ENCODE measurements at regions not wholly inside any gene's neighbourhood (a gene's known extent, or its start where the extent isn't known, plus 50 kb on each side); places are given as distances from the start of the nearest gene placed in this dataset.

DNA sequence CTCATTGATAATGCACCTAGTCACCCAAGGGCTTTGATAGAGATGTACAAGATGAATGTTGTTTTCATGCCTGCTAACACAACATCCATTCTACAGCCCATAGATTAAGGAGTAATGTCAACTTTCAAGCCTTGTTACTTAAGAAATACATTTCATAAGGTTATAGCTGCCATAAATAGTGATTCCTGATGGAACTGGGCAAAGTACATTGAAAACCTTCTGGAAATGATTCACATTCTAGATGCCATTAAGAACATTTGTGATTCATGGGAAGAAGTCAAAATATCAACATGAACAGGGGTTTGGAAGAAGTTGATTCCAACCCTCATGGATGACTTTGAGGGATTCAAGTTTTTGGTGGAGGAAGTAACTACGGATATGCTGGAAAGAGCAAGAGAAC, 135.2 kb downstream of the TLE3 start:
- no peak for DNase-seq

GRCh38 chr15:69963385-69963784, 134.3 kb downstream of the TLE3 start:
- no peak for DNase-seq

DNA sequence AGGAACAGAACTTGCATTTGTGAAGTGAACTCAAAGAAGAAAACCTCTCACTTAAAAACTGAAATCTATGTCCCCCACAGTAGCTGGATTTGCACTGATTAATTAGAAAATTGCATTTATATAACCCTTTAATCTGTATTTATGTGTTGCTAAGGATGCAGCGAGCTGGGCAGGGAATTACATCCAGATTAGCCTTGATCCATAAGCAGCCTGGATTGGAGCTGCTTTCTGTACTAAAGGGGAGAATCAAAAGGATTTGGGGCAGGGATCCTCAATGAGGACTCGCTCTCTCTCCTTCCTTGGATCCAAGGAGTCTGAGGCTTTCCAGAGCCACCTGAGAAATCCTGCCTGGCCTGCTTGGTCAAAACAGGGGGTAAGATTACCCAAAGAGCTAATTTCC, 125.9 kb downstream of the TLE3 start:
- no peak for DNase-seq

- DNase-seq = no peak
Observed at GRCh38 chr15:69972436-69972835, 125.3 kb downstream of the TLE3 start.

GRCh38 chr15:69973102-69973714, 124.5 kb downstream of the TLE3 start:
- no peak for DNase-seq

DNA sequence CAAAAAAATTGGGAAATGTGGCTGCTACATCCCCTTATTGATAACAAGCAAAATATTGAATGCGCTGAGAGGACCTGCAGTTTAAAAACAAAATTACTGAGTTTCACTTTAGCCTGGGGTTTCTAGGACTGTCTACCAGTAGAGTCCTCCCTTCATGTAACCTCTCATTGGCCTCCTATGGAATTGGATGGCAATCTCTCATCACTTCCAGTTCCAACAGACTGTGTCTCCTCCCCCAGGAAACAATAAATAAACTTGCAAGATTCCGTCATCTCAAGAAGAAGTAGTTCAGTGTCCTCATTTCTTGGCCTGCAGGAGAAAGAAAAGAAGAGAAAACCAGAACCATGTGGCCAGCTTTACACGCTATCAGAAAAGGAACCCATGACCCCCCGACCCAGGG, 123.8 kb downstream of the TLE3 start:
- DNase-seq = no peak

DNA sequence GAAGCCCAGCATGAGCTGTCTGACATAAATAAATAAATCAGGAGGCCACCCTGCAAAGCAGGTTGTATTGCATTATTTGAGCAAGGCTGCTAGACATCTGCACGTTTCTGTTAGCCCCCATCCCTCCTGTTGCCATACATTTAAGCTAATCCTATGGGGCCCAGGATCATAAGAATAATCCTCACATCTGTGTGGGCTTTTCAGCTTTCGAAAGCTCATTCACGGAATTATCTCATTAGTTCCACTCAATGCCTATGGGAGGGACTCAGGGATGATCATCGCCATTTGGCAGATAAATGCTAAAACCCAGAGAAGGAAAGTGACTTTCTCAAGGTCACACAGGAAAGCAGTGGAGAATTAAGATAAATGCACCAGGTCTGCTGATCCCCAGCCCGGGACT, 123.4 kb downstream of the TLE3 start:
- DNase-seq = no peak

GRCh38 chr15:69976366-69976994, 121.2 kb downstream of the TLE3 start:
- DNase-seq = no peak

GRCh38 chr15:69978603-69979002, 119.1 kb downstream of the TLE3 start:
- DNase-seq = no peak

- DNase-seq = peak; percentile 50 to 57
Observed at GRCh38 chr15:69979262-69979661, 118.5 kb downstream of the TLE3 start.

GRCh38 chr15:69979783-69980182, 117.9 kb downstream of the TLE3 start:
- no peak for DNase-seq

DNA sequence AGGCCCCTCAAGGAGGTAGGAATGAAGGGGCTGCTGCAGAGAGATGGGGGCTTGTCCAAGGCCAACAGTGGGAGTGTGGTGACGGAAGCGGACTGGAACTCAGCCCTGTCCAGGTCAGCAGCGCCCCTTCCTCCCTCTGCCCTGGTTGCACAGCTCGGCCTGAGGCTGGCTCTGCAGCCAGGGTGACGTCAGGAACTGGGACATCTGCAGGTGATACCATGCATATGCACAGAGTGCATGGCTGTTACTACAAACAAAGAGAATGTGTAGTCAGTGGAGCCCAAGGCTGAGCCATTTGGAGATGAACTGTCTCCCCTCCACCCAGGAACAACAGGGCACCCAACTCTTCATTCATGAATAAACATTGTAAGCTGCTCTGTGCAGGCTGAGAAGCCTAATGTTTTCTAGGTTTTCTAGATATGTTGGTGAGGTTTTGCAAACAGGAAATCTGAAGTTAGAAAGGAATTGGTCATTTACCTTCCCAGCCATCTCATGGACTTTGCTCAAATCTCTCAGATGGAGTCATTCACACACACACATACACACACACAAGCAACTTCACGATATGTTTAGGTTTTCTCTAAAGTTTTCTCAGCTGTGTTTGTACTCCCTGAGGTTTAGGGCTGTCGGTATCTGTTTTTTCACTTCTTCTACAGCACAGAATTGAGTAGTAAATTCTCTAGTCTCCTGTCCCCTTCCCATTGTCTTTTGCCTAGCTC, 117.2 kb downstream of the TLE3 start:
- DNase-seq = peak in 1 of 2 experiments; percentile 55

DNA sequence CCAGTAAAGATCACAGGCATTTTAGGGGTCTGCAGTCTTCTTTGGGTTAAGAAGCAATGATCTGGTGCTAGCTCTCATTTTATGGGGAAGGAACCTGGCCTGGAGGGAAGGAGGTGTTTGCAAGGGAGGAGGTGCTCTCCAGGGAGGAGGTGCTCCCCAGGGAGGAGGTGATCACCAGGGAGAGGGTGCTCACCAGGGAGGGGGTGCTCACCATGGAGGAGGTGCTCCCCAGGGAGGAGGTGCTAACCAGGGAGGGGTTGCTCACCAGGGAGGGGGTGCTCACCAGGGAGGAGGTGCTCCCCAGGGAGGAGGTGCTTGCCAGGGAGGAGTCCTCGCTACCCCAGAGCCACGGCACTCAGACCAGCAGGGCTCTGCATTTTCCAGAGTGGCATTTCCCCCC, 115.7 kb downstream of the TLE3 start:
- no peak for DNase-seq

DNA sequence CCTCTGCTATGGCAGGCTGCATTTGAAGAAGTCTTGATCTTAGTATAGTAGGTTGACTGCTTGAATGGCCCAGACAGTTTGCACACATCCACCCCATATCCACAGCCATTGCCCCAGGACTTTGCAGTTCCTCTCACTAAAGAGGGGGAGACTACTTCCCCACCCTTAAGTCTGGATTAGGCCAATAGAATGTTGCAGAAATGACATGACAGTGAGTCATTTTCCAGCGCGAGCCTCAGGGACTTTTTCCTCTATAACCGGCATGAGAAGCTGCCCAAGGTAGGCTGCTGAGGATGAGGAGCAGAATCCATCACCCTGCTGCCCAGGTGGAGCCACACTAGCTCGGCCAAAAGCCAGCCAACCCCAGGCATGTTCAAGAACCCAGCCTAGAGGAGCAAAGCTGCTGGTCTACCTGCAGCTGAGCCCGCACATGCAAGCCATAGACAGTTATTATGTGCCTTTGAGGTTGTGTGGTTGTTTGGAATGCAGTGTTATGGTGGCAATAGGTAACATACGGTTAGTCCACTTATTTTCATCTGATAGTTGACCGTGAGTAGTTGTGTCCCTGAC, 113.9 kb downstream of the TLE3 start:
- DNase-seq = no peak

GRCh38 chr15:69987492-69988489, 109.9 kb downstream of the TLE3 start:
- peak in 1 of 2 experiments; percentile 16 for DNase-seq

GRCh38 chr15:69988541-69989225, 109.0 kb downstream of the TLE3 start:
- DNase-seq = peak; percentile 24 to 44

GRCh38 chr15:69990566-69991421, 106.9 kb downstream of the TLE3 start:
- no peak for DNase-seq

- DNase-seq = no peak
Observed at GRCh38 chr15:69991551-69991980, 106.2 kb downstream of the TLE3 start.

GRCh38 chr15:69992348-69992747, 105.4 kb downstream of the TLE3 start:
- no peak for DNase-seq

DNA sequence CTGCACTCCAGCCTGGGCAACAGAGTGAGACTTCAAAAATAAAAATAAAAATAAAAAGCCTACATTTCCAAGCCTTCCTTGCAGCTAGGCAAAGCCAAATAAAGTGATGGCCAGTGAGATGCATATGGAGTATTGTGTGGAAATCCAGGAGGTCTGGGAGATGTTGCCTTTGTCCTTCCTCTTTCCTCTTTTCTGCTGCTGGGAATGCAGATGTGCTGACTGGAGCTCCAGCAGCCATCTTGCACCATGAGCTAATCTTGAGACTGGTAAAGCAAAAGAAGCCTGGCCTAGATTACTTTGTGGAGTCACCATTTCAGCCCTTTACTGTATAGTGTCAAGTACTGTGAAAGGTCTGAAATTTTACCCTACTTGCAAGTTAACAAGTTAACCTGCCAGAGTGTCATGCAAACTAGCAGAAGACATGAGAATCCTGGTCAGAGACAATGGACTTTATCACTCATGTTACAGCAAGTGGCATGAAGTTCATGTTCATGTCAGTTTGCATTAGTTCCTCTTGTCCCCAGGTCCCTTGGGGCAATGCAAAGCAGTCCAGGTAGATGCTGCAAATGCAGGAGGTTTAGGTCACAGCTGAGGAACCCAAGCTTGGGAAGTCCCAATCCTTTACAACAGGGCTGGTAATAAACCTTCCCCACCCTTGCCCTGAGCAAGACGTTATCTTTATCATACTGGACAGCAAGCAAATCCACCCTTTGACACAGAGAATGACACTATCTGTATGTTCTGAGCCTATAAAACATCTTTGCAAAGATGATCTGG, 103.1 kb downstream of the TLE3 start:
- no peak for DNase-seq

Measured in SHP77 (cell line).